T-helper 1 cell (primary cell): ENCODE measurements at regions not wholly inside any gene's neighbourhood (a gene's known extent, or its start where the extent isn't known, plus 50 kb on each side); places are given as distances from the start of the nearest gene placed in this dataset.

ENCODE experiments used
- DNase-seq, 5 donors: peaks; one replicate each; pipeline ENCODE4 v3.0.0-alpha.2; 2012 to 2020

DNA sequence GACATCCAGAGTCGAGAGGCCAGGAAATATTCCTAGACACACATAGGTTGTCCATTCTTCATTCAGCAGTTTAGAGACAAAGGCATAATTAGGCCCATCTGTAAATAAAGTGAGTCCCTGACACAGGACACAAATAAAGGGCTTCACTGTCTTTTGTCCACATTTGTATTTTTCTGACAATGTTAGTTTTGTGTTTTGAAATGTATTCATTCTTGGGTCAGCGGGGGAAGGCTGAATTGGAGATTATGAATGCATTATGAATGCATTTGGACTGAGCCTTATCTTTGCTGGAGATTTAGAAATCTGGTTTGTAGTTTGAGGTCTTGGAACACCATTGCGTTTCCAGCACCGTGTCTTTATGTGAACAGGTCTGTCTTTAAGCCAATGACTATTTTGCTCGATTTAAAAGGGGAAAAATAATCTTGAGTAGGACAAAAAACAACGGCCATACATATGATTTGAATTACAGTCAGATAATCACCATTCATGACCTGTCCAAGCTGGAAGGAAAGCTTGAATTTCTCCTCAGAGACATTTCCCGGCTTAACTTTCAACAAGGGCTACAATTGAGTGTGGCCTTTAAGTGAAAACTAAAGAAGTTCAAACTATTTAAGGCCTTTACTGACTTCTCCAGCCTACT, 334.8 kb downstream of the WDR11 start:
- no peak for DNase-seq

GRCh38 chr10:121187391-121187790, 336.2 kb downstream of the WDR11 start:
- no peak for DNase-seq

DNA sequence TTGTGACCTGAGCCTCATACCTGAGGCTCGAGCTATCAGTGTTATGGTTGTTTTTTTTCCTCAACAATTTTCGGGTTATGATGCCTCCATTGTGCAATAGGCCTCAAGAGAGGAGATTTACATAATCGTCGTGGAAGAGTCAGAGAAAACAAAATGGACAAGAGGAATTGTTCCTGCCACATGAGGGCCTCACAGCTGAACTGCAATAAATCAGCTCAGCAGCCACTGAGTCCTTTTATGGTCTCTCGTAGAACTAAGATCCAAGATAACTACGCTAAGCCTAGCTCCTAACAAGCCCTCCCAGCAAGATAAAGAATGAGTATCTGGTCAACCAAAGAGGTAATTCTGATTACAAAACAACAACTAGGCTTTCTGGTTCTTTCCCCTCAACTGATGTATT, 336.8 kb downstream of the WDR11 start:
- DNase-seq = no peak

DNA sequence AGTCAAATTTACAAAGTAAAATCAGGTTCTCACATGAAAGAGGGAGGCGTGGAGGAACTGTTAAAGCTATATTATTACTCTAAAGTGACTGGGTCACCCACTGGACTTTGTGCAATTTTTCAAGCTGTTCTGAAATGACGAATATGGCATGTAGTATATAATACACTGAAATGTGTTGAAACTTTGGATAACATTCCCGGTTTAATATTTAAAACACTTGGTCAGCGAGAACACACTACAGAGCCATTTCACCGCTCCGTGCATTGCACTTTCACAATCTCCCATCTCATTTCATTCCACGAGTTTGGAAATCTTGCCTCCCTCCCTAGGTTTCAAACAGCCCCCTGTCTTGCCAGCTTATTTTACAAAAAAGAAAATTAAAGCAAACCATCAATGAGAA, 337.9 kb downstream of the WDR11 start:
- no peak for DNase-seq

GRCh38 chr10:121194696-121195523, 343.7 kb downstream of the WDR11 start:
- no peak for DNase-seq

GRCh38 chr10:121195524-121195910, 344.4 kb downstream of the WDR11 start:
- DNase-seq = no peak

DNA sequence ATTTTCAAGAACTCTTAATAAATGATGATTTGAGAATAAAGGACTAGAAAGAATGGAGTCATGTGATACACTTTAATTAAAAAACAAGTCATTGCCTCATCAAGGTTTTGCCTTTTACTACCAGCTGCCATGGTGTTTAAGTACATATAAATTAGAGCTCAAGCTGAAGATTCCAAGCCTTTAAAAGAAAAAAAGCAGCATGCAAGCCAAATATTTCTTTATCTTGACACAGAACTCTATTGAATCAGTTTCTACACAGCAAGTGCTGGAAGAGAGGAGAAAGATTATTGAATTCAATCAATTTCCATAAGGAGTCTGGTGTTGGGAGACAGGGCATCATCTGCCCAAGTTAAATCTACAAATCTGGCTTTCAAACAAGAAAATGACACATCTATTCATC, 347.9 kb downstream of the WDR11 start:
- no peak for DNase-seq

DNA sequence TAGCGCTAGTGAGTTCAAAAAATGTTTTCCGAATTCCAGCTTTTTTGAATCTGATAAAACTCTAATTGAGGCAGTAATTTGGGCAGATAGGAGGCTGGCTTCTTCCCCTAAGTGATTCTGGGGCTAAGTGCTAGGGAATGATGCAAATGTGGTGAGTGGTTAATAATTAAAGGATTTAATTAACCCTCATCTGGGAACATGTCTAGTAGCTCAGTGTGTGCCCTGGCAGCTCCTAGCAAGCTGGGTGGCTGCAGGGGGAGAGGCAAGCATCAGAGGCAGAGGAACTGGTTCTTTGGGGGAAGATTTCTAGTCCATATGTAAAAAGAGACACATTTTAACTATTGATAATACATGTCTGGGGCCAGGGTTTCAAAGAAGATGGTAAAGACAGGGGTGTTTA, 354.5 kb downstream of the WDR11 start:
- DNase-seq = no peak

DNA sequence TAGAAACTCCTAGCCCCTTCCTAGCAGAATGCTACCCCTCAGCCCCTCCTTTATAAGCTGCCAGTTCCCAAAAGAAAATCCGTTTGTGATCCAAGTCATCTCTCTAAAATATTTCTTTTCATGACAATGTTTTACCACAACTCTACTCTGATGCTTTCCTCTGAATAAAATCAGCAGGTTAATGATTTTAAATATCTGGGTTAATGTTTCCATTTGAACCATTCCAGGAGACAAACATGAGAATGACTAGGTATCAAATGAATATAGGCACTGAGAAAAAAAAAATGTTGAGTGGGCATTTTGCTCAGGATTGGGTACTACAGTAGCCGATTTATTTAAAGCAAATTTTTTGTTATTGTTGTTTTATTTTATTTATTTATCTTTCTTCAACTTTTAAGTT, 360.3 kb downstream of the WDR11 start:
- no peak for DNase-seq

DNA sequence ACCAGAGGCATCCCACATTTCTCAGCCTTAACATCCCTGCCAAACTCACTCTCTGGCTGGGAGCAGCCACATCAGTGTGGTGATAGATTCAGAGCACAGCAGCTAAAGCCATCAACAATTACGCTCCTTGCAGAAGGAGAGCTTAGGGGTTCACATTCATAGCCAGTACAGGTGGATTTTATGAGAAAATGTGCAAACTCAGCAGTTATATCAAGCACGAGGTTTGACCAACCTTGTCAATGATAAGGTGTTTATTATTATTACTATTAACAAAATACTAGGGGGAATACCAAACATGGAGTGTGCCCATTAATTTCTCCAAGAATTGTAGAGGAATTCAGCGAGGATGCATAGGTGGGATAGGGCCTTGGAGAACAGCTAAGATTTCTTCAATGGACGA, 362.3 kb downstream of the WDR11 start:
- DNase-seq = no peak

DNA sequence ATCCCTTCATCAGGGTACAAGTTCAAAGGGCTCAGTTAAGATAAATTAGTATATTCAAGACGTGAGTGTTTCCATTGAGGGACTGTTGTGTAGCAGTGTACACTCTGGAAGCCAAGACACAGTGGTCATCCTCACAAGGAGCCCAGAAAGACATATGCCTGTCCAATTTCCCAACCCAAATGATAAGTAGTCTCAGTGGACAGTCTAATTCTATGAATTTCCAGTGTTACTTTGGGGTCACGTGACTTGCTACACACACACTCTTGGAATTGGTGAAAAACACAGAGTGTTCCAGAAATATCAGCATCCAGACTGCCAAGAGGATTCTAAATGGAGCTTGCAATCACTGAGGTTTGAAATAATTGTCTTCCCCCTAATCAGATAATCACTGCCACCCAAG, 365.1 kb downstream of the WDR11 start:
- DNase-seq = no peak

DNA sequence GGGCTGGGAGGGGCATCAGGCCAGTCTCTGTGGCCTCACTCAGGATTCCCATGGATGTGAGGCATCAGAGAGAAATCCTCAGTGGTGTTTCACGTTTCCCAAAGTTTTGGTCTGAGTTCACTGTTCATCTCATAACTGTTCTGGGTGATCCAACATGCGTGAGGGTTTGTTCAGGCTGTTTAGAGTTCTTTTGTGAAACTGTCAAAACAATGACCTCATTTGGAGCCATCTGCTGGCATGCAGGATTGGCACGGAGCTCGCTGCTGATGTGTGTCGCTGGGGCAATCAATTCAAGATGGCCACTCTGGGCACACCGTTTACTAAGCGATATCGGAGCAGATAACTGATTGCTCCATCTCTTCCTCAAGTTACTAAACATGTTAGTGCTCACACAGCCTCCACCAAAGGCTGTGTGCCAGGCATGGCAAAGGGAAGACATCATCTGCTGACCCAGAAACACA, 365.6 kb downstream of the WDR11 start:
- no peak for DNase-seq

- DNase-seq = no peak
Observed at GRCh38 chr10:121217331-121217730, 366.2 kb downstream of the WDR11 start.

GRCh38 chr10:121221072-121221471, 369.9 kb downstream of the WDR11 start:
- DNase-seq = no peak

GRCh38 chr10:121221991-121222390, 370.8 kb downstream of the WDR11 start:
- no peak for DNase-seq

DNA sequence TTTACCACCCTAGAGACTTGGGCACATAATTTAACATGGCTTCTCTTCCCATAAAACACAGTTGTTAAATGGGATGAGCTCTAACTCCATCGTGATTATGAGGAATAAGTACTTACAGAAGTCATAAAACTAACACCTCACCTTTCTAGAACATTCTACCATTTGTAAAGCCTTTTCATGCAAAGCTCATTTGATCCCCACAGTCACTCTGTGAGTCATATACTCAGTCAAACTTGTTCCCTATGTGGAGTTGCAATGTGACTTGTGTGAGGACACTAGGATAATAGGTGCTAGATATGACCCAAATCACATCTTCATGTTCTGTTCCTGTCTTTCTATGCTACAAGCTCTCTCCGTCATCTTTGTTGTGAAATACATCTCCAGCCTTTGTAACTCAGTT, 371.7 kb downstream of the WDR11 start:
- no peak for DNase-seq

- DNase-seq = no peak
Observed at GRCh38 chr10:121231079-121231478, 367.2 kb downstream of the FGFR2 start.

GRCh38 chr10:121232494-121232893, 365.8 kb downstream of the FGFR2 start:
- DNase-seq = no peak

GRCh38 chr10:121235692-121236091, 362.6 kb downstream of the FGFR2 start:
- no peak for DNase-seq

GRCh38 chr10:121236621-121237020, 361.6 kb downstream of the FGFR2 start:
- no peak for DNase-seq

DNA sequence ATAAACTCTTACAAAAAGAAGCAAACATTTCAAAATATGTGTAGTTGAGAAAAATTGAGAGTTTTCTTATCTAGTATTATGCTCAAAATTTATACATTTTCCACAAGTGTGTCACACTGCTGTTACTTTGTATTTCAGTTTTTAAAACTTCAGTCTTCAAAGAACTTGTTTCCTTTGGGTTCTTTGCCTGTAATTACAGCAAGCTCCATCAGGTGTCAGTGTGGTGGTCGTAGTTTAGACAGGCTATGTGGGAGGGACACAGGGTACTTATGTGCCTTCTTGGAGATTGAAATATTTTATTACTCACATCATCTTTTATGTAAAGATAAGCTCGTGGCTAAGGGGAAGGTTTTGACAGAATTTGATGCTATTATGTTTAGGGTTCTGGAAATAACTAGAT, 360.5 kb downstream of the FGFR2 start:
- no peak for DNase-seq

GRCh38 chr10:121240011-121240410, 358.2 kb downstream of the FGFR2 start:
- DNase-seq = no peak

DNA sequence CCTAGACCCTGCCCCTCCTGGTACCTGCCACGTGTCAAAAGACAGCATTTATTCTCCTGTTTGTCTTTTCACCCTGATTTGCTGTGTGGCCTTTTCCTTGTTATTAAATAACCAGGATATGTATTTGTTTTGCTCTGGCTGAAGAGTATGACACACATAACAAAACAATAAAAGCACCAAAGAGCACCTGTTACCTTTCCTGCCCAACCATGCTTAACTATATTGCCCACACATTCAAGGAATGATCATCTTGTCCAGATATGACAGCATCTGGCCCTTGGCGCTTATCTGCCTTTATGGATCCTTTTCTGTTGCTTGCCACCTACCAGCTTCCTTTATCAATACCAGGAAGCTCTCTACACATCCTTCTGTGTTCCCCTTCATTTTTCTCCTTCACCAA, 357.7 kb downstream of the FGFR2 start:
- DNase-seq = no peak

- DNase-seq = no peak
Observed at GRCh38 chr10:121241337-121241736, 356.9 kb downstream of the FGFR2 start.
